Spleen (tissue), 7 donors: ENCODE measurements at regions not wholly inside any gene's neighbourhood (a gene's known extent, or its start where the extent isn't known, plus 50 kb on each side); places are given as distances from the start of the nearest gene placed in this dataset.

Source experiments
- POLR2AphosphoS5 ChIP-seq, 3 donors: sonication (generic); formaldehyde crosslinking; IDR thresholded peaks; one replicate each; pipeline ENCODE4 v1.5.1; 2017; ENCODE audit warnings: antibody characterized with exemption in 3 of 3
- TF ChIP-seq, protein P1 (sequence below), 11 experiments: fragments of 200-600 bp in 7 of 11; fragments of 450-650 bp in 4 of 11; sonication (generic) in 4 of 11; IDR thresholded peaks in 8 of 11; conservative IDR thresholded peaks in 3 of 11; 1 replicate in 7 of 11; 2 replicates in 4 of 11; pipeline versions ENCODE4 v1.4.0 to v1.8.0; 2016 to 2021; ENCODE audit warnings: antibody characterized with exemption in 11 of 11, inconsistent platforms in 4 of 11, mild to moderate bottlenecking in 1 of 11
- donor health status: DM: no; HTN: no; CAD: no; lungs with moderate emphysema.
- donor health status: DM: no; HTN: no; CAD: no.
- donor health status: DM: no; HTN: no; CAD: no.

DNA sequence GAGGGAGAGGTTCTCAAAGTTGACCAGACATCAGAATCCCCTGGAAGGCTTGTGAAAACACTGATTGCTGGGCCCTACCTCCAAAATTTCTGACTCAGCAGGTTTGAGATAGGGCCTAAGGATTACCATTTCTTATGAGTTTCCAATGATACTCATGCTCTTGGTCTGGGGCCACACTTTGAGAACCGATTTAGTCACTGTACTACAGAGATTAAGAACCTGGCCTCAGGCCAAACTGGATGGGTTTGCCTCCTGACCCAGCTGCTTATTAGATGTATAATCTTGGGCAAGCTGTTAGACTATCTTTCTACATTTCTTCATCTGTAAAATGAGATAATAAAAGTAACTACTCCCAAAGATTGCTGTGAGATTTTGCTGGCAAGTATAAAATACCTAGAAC is 77.1 kb upstream of the SCIN start:
- TF ChIP-seq, protein P1, sequence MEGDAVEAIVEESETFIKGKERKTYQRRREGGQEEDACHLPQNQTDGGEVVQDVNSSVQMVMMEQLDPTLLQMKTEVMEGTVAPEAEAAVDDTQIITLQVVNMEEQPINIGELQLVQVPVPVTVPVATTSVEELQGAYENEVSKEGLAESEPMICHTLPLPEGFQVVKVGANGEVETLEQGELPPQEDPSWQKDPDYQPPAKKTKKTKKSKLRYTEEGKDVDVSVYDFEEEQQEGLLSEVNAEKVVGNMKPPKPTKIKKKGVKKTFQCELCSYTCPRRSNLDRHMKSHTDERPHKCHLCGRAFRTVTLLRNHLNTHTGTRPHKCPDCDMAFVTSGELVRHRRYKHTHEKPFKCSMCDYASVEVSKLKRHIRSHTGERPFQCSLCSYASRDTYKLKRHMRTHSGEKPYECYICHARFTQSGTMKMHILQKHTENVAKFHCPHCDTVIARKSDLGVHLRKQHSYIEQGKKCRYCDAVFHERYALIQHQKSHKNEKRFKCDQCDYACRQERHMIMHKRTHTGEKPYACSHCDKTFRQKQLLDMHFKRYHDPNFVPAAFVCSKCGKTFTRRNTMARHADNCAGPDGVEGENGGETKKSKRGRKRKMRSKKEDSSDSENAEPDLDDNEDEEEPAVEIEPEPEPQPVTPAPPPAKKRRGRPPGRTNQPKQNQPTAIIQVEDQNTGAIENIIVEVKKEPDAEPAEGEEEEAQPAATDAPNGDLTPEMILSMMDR (IDR thresholded peaks at IDR 0.05 in 8 of 11, conservative IDR thresholded peaks at IDR 0.05 in 3 of 11) = no peak
- no peak for TF ChIP-seq POLR2AphosphoS5 (IDR thresholded peaks at IDR 0.05)
